ENCODE measurements at regions not wholly inside any gene's neighbourhood (a gene's known extent, or its start where the extent isn't known, plus 50 kb on each side); places are given as distances from the start of the nearest gene placed in this dataset.

DNA sequence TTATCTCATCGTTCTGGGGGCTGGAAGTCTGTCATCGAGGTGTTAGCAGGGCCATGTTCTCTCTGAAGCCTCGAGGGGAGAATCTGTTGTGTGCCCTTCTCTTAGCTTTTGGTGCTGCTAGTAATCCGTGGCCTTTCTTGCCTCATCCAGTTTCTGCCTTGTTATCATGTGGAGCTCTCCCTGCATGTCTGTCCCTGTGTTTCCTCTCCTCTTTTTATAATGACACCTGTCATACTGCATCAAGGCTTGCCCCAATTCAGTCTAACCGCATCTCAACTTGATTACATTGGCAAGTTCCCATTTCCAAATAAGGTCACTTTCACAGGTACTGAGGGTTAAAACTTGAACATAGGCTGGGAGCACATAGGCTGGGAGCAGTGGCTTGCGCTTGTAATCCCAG lies 82.6 kb upstream of the CNIH3 start:
- TF ChIP-seq CTCF (IDR thresholded peaks at IDR 0.05): no peak
- no peak for TF ChIP-seq POLR2A (IDR thresholded peaks at IDR 0.05)
